SK-N-SH (cell line): ENCODE measurements at regions not wholly inside any gene's neighbourhood (a gene's known extent, or its start where the extent isn't known, plus 50 kb on each side); places are given as distances from the start of the nearest gene placed in this dataset.
A peak's percentile ranks its signal among the peaks of the same experiment; 100 is the strongest.

ENCODE experiments used
- EP300 ChIP-seq, 2 experiments: IDR thresholded peaks; 2 replicates each; pipeline versions ENCODE4 v1.4.0 to v1.6.1; 2012; ENCODE audit warnings: borderline replicate concordance in 1 of 2, low read depth in 1 of 2, low read length in 1 of 2
- EZH2phosphoT487 ChIP-seq: fragments of 200-600 bp; sonication (generic); IDR thresholded peaks from 2 replicates; pipeline ENCODE4 v1.6.1; 2017; ENCODE audit warnings: low read depth, mixed run types, mild to moderate bottlenecking, antibody characterized with exemption, moderate library complexity, borderline replicate concordance
- NRF1 ChIP-seq: IDR thresholded peaks from 2 replicates; pipeline ENCODE4 v1.6.1; 2012; ENCODE audit warnings: low read depth, mild to moderate bottlenecking, low read length
- POLR2AphosphoS5 ChIP-seq: IDR thresholded peaks from 2 replicates; pipeline ENCODE4 v1.6.1; 2012; ENCODE audit warnings: low read depth, low read length
- RFX5 ChIP-seq: IDR thresholded peaks from 2 replicates; pipeline ENCODE4 v1.6.1; 2012; ENCODE audit warnings: mild to moderate bottlenecking, improper control_type of control experiment, low read length
- RXRA ChIP-seq: IDR thresholded peaks from 2 replicates; pipeline ENCODE4 v1.4.0; 2012; ENCODE audit warnings: low read depth, mild to moderate bottlenecking, borderline replicate concordance
- TCF12 ChIP-seq: IDR thresholded peaks from 2 replicates; pipeline ENCODE4 v1.4.0; 2012
- YY1 ChIP-seq: IDR thresholded peaks from 2 replicates; pipeline ENCODE4 v1.4.0; 2012; ENCODE audit warnings: low read depth, mild to moderate bottlenecking
- TF ChIP-seq, protein P1 (sequence below): fragments of 200-600 bp; sonication (generic); IDR thresholded peaks from 2 replicates; pipeline ENCODE4 v1.6.1; 2017; ENCODE audit warnings: antibody characterized with exemption, mild to moderate bottlenecking, moderate library complexity
- TF ChIP-seq, protein P2 (sequence below): IDR thresholded peaks from 2 replicates; pipeline ENCODE4 v1.4.0; 2012; ENCODE audit warnings: low read depth, borderline replicate concordance
- TF ChIP-seq, protein P3 (sequence below): fragments of 150-350 bp; IDR thresholded peaks from 2 replicates; pipeline ENCODE4 v1.6.1; 2017; ENCODE audit warnings: antibody characterized with exemption, low read length, low read depth, borderline replicate concordance

DNA sequence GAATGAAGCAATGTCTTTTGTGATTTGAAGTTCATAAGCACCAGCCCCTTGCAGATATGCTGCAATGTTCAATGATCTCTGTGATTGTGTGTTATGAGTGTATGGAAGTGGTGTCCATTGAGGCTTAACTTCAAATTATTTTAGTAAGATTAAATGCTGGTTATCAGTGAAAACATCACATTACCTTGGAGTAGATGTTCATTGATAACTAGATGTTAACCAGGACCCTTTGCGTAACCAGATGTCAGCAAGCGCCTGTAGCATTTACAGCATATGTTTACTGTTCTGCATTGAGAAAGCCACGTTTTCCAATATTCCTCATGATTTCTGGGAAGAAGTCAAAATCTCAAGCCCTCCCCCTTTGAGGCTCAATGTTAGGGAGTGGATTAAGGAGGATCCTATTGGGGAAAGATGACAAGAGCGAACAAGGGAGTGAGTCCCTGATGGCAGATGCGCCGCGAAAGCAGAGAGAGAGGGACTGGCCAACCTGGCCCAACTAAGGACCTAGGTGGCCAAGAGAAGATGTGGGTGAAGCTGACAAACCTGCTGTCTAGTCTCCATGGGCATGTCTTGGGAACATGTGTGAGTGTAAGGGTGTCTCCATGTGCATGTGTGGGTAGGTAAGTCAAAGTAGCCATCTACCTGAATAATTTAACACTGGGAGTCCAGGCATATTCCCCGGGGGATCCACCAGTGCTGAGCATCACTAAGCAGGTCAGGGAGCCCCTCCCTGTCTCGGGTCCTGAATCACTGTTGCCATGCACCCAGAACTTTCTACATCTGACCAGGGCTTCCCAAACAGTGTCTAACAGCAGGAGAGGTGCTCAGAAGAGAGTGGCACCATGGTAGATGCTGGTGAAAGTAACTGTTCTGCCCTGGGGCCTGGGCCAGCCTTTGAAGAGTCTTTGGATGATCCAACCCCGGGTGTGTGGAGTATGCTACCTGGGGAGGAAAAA lies 141.6 kb upstream of the GDF10 start:
- TF ChIP-seq, protein P1, sequence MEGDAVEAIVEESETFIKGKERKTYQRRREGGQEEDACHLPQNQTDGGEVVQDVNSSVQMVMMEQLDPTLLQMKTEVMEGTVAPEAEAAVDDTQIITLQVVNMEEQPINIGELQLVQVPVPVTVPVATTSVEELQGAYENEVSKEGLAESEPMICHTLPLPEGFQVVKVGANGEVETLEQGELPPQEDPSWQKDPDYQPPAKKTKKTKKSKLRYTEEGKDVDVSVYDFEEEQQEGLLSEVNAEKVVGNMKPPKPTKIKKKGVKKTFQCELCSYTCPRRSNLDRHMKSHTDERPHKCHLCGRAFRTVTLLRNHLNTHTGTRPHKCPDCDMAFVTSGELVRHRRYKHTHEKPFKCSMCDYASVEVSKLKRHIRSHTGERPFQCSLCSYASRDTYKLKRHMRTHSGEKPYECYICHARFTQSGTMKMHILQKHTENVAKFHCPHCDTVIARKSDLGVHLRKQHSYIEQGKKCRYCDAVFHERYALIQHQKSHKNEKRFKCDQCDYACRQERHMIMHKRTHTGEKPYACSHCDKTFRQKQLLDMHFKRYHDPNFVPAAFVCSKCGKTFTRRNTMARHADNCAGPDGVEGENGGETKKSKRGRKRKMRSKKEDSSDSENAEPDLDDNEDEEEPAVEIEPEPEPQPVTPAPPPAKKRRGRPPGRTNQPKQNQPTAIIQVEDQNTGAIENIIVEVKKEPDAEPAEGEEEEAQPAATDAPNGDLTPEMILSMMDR: no peak
- TF ChIP-seq TCF12 (no peak), NRF1 (no peak), EZH2phosphoT487 (no peak), POLR2AphosphoS5 (no peak), YY1 (no peak), RFX5 (no peak), EP300 (IDR thresholded peaks at IDR 0.05; ENCODE audit: borderline replicate concordance in 1 of 2, low read depth in 1 of 2, low read length in 1 of 2) (peak in 1 of 2 experiments; percentile 78; a peak in 1 of 4 replicates), RXRA (no peak)
- TF ChIP-seq, protein P2, sequence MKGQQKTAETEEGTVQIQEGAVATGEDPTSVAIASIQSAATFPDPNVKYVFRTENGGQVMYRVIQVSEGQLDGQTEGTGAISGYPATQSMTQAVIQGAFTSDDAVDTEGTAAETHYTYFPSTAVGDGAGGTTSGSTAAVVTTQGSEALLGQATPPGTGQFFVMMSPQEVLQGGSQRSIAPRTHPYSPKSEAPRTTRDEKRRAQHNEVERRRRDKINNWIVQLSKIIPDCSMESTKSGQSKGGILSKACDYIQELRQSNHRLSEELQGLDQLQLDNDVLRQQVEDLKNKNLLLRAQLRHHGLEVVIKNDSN: no peak
- TF ChIP-seq, protein P3, sequence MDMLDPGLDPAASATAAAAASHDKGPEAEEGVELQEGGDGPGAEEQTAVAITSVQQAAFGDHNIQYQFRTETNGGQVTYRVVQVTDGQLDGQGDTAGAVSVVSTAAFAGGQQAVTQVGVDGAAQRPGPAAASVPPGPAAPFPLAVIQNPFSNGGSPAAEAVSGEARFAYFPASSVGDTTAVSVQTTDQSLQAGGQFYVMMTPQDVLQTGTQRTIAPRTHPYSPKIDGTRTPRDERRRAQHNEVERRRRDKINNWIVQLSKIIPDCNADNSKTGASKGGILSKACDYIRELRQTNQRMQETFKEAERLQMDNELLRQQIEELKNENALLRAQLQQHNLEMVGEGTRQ: no peak
